ENCODE measurements at regions not wholly inside any gene's neighbourhood (a gene's known extent, or its start where the extent isn't known, plus 50 kb on each side); places are given as distances from the start of the nearest gene placed in this dataset.

DNA sequence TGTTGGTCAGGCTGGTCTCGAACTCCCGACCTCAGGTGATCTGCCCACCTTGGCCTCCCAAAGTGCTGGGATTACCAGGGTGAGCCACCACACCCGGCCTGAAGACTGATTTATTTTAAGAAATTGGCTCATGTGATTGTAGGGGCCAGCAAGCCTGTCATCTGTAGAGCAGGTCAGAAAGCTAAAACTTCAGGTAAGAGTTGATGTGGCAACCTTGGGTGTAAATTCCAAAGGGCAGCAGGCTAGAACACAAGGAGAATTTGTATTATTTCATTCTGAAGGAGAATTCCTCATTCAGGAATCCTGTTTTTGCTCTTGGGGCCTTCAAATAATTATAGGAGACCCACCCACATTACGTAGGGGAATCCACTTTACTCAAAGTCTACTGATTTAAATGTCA is 728.7 kb downstream of the LTN1 start:
- no peak for TF ChIP-seq ZBTB7A (IDR thresholded peaks at IDR 0.05; ENCODE audit: low read depth)
- no peak for TF ChIP-seq TEAD4 (IDR thresholded peaks at IDR 0.05)
- TF ChIP-seq NFIC (IDR thresholded peaks at IDR 0.05) = no peak
- TF ChIP-seq, protein P1, sequence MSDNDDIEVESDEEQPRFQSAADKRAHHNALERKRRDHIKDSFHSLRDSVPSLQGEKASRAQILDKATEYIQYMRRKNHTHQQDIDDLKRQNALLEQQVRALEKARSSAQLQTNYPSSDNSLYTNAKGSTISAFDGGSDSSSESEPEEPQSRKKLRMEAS (IDR thresholded peaks at IDR 0.05) = no peak
- no peak for TF ChIP-seq YY1 (IDR thresholded peaks at IDR 0.05; ENCODE audit: low read depth)
- no peak for TF ChIP-seq CREB1 (IDR thresholded peaks at IDR 0.05; ENCODE audit: low read depth)
- no peak for TF ChIP-seq CEBPB (IDR thresholded peaks at IDR 0.05)

DNA sequence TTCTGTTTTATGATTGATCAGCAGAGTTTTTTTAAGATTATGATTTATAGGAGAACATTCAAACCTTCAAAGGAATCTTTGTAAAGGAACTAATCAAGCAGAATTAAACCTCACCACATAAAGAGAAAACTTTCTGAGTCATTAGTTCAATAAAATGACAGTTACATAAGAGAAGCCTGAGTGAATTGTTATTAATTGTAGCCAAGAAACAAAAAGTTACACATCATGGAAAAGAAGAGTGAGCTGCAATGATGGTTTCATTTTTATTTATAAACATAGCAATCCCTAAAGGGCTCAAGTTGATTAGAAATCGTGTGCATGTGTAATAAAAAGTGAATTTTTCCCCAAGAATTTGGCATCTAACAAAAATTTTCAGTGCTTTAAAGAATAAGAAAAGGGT is 731.4 kb downstream of the LTN1 start:
- TF ChIP-seq, protein P2, sequence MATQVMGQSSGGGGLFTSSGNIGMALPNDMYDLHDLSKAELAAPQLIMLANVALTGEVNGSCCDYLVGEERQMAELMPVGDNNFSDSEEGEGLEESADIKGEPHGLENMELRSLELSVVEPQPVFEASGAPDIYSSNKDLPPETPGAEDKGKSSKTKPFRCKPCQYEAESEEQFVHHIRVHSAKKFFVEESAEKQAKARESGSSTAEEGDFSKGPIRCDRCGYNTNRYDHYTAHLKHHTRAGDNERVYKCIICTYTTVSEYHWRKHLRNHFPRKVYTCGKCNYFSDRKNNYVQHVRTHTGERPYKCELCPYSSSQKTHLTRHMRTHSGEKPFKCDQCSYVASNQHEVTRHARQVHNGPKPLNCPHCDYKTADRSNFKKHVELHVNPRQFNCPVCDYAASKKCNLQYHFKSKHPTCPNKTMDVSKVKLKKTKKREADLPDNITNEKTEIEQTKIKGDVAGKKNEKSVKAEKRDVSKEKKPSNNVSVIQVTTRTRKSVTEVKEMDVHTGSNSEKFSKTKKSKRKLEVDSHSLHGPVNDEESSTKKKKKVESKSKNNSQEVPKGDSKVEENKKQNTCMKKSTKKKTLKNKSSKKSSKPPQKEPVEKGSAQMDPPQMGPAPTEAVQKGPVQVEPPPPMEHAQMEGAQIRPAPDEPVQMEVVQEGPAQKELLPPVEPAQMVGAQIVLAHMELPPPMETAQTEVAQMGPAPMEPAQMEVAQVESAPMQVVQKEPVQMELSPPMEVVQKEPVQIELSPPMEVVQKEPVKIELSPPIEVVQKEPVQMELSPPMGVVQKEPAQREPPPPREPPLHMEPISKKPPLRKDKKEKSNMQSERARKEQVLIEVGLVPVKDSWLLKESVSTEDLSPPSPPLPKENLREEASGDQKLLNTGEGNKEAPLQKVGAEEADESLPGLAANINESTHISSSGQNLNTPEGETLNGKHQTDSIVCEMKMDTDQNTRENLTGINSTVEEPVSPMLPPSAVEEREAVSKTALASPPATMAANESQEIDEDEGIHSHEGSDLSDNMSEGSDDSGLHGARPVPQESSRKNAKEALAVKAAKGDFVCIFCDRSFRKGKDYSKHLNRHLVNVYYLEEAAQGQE (IDR thresholded peaks at IDR 0.05; ENCODE audit: low read depth) = no peak
- TF ChIP-seq YY1 (IDR thresholded peaks at IDR 0.05; ENCODE audit: low read depth) (no peak), CEBPB (IDR thresholded peaks at IDR 0.05) (no peak), EP300 (IDR thresholded peaks at IDR 0.05; ENCODE audit: borderline replicate concordance) (no peak), RAD21 (IDR thresholded peaks at IDR 0.05; ENCODE audit: low read depth) (no peak), CREB1 (IDR thresholded peaks at IDR 0.05; ENCODE audit: low read depth) (no peak), EGR1 (IDR thresholded peaks at IDR 0.05) (no peak), ZBTB7A (IDR thresholded peaks at IDR 0.05; ENCODE audit: low read depth) (no peak), TAF1 (IDR thresholded peaks at IDR 0.05; ENCODE audit: low read depth) (no peak), TCF12 (IDR thresholded peaks at IDR 0.05; ENCODE audit: low read depth) (no peak), TEAD4 (IDR thresholded peaks at IDR 0.05) (no peak), FOXM1 (IDR thresholded peaks at IDR 0.05; ENCODE audit: borderline replicate concordance, low read depth) (no peak), NFIC (IDR thresholded peaks at IDR 0.05) (no peak)
- TF ChIP-seq, protein P1 (IDR thresholded peaks at IDR 0.05) = no peak
- TF ChIP-seq, protein P3, sequence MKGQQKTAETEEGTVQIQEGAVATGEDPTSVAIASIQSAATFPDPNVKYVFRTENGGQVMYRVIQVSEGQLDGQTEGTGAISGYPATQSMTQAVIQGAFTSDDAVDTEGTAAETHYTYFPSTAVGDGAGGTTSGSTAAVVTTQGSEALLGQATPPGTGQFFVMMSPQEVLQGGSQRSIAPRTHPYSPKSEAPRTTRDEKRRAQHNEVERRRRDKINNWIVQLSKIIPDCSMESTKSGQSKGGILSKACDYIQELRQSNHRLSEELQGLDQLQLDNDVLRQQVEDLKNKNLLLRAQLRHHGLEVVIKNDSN (IDR thresholded peaks at IDR 0.05) = no peak

DNA sequence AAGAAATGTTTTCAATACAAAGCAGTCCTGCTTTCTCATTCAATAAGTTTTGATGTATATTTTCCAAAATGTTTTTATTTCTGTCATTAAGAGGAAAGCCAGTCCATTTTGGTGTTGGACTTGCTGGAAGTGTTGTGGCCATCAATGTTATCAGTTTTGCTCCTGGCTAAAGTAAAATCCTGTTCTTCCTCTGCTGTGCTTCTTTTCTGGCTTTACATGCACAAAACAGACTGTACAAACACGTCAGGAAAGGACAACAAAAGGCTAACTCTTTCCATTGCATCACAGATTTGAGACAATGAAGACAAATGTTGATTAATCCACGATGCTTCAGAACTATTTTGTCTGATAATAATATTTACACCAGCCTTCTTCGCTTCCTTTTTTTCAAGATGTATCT is 735.4 kb downstream of the LTN1 start:
- no peak for TF ChIP-seq NFIC (IDR thresholded peaks at IDR 0.05)

DNA sequence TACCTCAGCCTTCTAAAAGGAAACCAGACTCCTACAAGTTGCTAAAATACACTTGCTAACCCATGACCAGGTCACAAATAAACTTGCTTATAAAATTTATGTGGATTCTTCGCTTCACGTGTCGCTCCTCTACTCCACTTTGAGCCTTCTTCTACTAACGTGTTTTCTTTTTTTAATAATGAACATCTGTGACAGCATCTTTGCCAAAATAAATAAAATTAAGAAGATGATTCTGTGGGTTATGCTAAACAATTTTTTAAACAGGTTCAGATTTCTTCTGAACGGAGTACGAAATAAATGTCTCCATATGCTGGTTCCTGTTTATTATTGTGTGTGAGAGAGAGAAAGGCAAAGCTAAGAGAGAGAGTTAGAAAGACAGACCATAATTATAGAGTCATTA is 735.8 kb downstream of the LTN1 start:
- TF ChIP-seq NFIC (IDR thresholded peaks at IDR 0.05) = no peak
- TF ChIP-seq EGR1 (IDR thresholded peaks at IDR 0.05) = no peak

DNA sequence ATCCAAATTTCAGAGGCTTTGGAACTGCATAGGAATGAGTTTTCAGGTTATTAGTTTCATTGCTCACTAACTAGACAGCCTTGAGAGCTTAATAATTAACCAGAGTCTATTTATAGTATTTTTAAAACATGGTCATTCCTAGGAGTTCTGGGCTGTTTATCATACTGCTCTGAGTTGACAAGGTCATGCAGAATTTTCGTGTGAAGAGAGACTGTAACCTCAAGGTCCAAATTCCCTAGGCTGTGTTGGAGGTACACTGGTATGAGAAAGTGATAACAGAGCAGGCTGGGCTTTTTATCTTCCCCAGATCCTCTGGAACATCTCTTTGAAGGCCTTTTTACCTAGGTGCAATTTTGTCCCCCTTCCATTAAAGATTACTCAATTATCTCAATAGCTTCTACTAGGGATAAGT is 736.3 kb downstream of the LTN1 start:
- TF ChIP-seq EGR1 (IDR thresholded peaks at IDR 0.05) = no peak
- TF ChIP-seq, protein P2 (IDR thresholded peaks at IDR 0.05; ENCODE audit: low read depth) = no peak
- TF ChIP-seq, protein P3 (IDR thresholded peaks at IDR 0.05) = no peak
- no peak for TF ChIP-seq TEAD4 (IDR thresholded peaks at IDR 0.05)
- TF ChIP-seq EP300 (IDR thresholded peaks at IDR 0.05; ENCODE audit: borderline replicate concordance) = no peak
- TF ChIP-seq, protein P1 (IDR thresholded peaks at IDR 0.05) = no peak
- TF ChIP-seq NFIC (IDR thresholded peaks at IDR 0.05) = no peak
- no peak for TF ChIP-seq CEBPB (IDR thresholded peaks at IDR 0.05)
- TF ChIP-seq TCF12 (IDR thresholded peaks at IDR 0.05; ENCODE audit: low read depth) = no peak
- no peak for TF ChIP-seq FOXM1 (IDR thresholded peaks at IDR 0.05; ENCODE audit: borderline replicate concordance, low read depth)
- TF ChIP-seq ZBTB7A (IDR thresholded peaks at IDR 0.05; ENCODE audit: low read depth) = no peak
- TF ChIP-seq TAF1 (IDR thresholded peaks at IDR 0.05; ENCODE audit: low read depth) = no peak
- TF ChIP-seq CREB1 (IDR thresholded peaks at IDR 0.05; ENCODE audit: low read depth) = no peak
- TF ChIP-seq RAD21 (IDR thresholded peaks at IDR 0.05; ENCODE audit: low read depth) = no peak
- no peak for TF ChIP-seq YY1 (IDR thresholded peaks at IDR 0.05; ENCODE audit: low read depth)

DNA sequence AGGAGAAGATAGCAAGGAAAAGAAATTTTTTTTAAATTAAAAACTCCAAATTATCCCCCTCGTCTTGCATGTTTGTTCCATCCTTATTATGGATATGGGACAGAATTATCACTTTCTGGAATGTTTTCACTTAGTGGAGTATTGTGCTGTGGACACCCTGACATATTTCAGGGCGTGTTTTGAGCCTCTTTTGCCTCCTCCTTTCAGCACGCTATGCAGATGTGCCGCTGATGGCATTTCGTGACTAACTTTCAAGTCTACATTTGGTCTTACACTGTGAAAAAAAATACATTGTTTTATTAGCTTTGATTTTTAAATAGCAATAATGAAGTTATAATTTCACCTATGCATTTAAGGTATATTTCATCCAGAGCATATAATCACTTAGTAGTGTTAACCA is 738.7 kb downstream of the LTN1 start:
- TF ChIP-seq FOXM1 (IDR thresholded peaks at IDR 0.05; ENCODE audit: borderline replicate concordance, low read depth) (no peak), NFIC (IDR thresholded peaks at IDR 0.05) (no peak), TCF12 (IDR thresholded peaks at IDR 0.05; ENCODE audit: low read depth) (no peak), CEBPB (IDR thresholded peaks at IDR 0.05) (no peak), EGR1 (IDR thresholded peaks at IDR 0.05) (no peak), CREB1 (IDR thresholded peaks at IDR 0.05; ENCODE audit: low read depth) (no peak), EP300 (IDR thresholded peaks at IDR 0.05; ENCODE audit: borderline replicate concordance) (no peak), RAD21 (IDR thresholded peaks at IDR 0.05; ENCODE audit: low read depth) (no peak), ZBTB7A (IDR thresholded peaks at IDR 0.05; ENCODE audit: low read depth) (no peak), TAF1 (IDR thresholded peaks at IDR 0.05; ENCODE audit: low read depth) (no peak), YY1 (IDR thresholded peaks at IDR 0.05; ENCODE audit: low read depth) (no peak), TEAD4 (IDR thresholded peaks at IDR 0.05) (no peak)
- TF ChIP-seq, protein P1 (IDR thresholded peaks at IDR 0.05) = no peak
- TF ChIP-seq, protein P3 (IDR thresholded peaks at IDR 0.05) = no peak

All from Ishikawa (cell line).